HCT116 (cell line): ENCODE measurements at regions not wholly inside any gene's neighbourhood (a gene's known extent, or its start where the extent isn't known, plus 50 kb on each side); places are given as distances from the start of the nearest gene placed in this dataset.

Source experiments
- ATAC-seq: fragments of 200-7000 bp; cut with Tn5 transposase; 2 replicates; pipeline ENCODE4 v1.9.1; 2020; ENCODE audit warnings: mild to moderate bottlenecking, moderate library complexity
- BruUV-seq: library from RNA; stranded (reverse); fragments of 400-500 nt; replicated peaks from 2 replicates; lab custom pipeline; 2021; lab: Mats Ljungman, UMichigan
- CTCF ChIA-PET: fragments of 300-600 bp; sonication (Branson Sonifier 250); formaldehyde crosslinking; loops from one replicate; lab custom pipeline; 2021; ENCODE audit warnings: antibody characterized with exemption; lab: Charles Lee
- POLR2A ChIA-PET: fragments of 300-600, 350-600 bp; sonication (Branson Sonifier 250); formaldehyde crosslinking; loops from one replicate; lab custom pipeline; 2021; ENCODE audit warnings: antibody characterized with exemption; lab: Charles Lee
- RAD21 ChIA-PET, 2 experiments: fragments of 300-600 bp; sonication (Branson Sonifier 250); formaldehyde crosslinking; loops; one replicate each; lab custom pipeline; 2023; ENCODE audit warnings: low total read pairs in 2 of 2; ENCODE audit not compliant: uncharacterized antibody in 2 of 2, unreplicated experiment in 2 of 2, low non-redundant PET in 1 of 2; lab: Charles Lee
- DNase-seq: peaks from one replicate; pipeline ENCODE4 v3.0.0-alpha.2; 2010; ENCODE audit warnings: low read depth, low spot score
- H2AFZ ChIP-seq: fragments of 200-600 bp; shearing (Covaris generic), sonication (generic); 2 replicates; pipeline ENCODE4 v1.6.1; 2017; ENCODE audit warnings: low read depth, mixed run types, mixed read lengths, antibody characterized with exemption, low read length; ENCODE audit not compliant: poor library complexity, severe bottlenecking
- H3K27ac ChIP-seq: 2 replicates; pipeline ENCODE4 v1.5.1; 2012; ENCODE audit warnings: low read depth, low read length
- H3K27me3 ChIP-seq: fragments of 200-600 bp; sonication (generic); 2 replicates; pipeline ENCODE4 v1.6.1; 2016; ENCODE audit warnings: mixed run types, low read length, mixed read lengths; ENCODE audit not compliant: insufficient read depth
- H3K36me3 ChIP-seq, 2 experiments: fragments of 200-500 bp in 1 of 2; fragments of 200-600 bp in 1 of 2; sonication (Bioruptor generic) in 1 of 2; sonication (generic) in 1 of 2; 2 replicates each; pipeline versions ENCODE4 v1.5.1 to v1.6.1; 2014 to 2016; ENCODE audit warnings: low read length in 2 of 2, inconsistent platforms in 1 of 2, mixed read lengths in 1 of 2, mixed run types in 1 of 2; ENCODE audit not compliant: insufficient read depth in 2 of 2, control insufficient read depth in 1 of 2
- H3K4me1 ChIP-seq, 2 experiments: fragments of 200-600 bp in 1 of 2; sonication (generic) in 1 of 2; 2 replicates each; pipeline versions ENCODE4 v1.5.1 to v1.6.1; 2012 to 2017; ENCODE audit warnings: low read length in 2 of 2, inconsistent platforms in 1 of 2, mild to moderate bottlenecking in 1 of 2, mixed read lengths in 1 of 2, mixed run types in 1 of 2, moderate library complexity in 1 of 2; ENCODE audit not compliant: insufficient read depth in 2 of 2, control insufficient read depth in 1 of 2
- H3K4me2 ChIP-seq: fragments of 200-600 bp; sonication (generic); 2 replicates; pipeline ENCODE4 v1.6.1; 2017; ENCODE audit warnings: mixed run types, low read length, mixed read lengths
- H3K4me3 ChIP-seq, 2 experiments: fragments of 200-600 bp in 1 of 2; sonication (generic) in 1 of 2; replicated peaks in 1 of 2; 2 replicates each; pipeline ENCODE4 v1.5.1; 2011 to 2016; ENCODE audit warnings: low read length in 2 of 2, control low read depth in 1 of 2, low read depth in 1 of 2, mild to moderate bottlenecking in 1 of 2, mixed read lengths in 1 of 2, mixed run types in 1 of 2
- H3K79me2 ChIP-seq: fragments of 200-600 bp; sonication (generic); 2 replicates; pipeline ENCODE4 v1.6.1; 2017; ENCODE audit warnings: mild to moderate bottlenecking, mixed run types, low read length, moderate library complexity, mixed read lengths; ENCODE audit not compliant: insufficient read depth
- H3K9ac ChIP-seq: fragments of 200-600 bp; sonication (generic); 2 replicates; pipeline ENCODE4 v1.6.1; 2016; ENCODE audit warnings: low read length, mixed read lengths
- H3K9me2 ChIP-seq: fragments of 200-600 bp; sonication (generic), shearing (Covaris generic); 2 replicates; pipeline ENCODE4 v1.6.1; 2017; ENCODE audit warnings: mixed run types, mild to moderate bottlenecking, moderate library complexity; ENCODE audit not compliant: insufficient read depth
- H3K9me3 ChIP-seq, 2 experiments: fragments of 200-500 bp in 1 of 2; fragments of 200-600 bp in 1 of 2; sonication (Bioruptor generic) in 1 of 2; sonication (generic) in 1 of 2; 2 replicates each; pipeline ENCODE4 v1.6.1; 2014 to 2017; ENCODE audit warnings: low read length in 2 of 2, mixed read lengths in 2 of 2, inconsistent platforms in 1 of 2, low read depth in 1 of 2, mild to moderate bottlenecking in 1 of 2, mixed run types in 1 of 2, moderate library complexity in 1 of 2; ENCODE audit not compliant: control insufficient read depth in 1 of 2, insufficient read depth in 1 of 2
- H4K20me1 ChIP-seq: fragments of 200-600 bp; sonication (generic), shearing (Covaris generic); 2 replicates; pipeline ENCODE4 v1.6.1; 2017; ENCODE audit warnings: mixed run types, mild to moderate bottlenecking, moderate library complexity; ENCODE audit not compliant: insufficient read depth
- ELF1 ChIP-seq: IDR thresholded peaks from 2 replicates; pipeline ENCODE4 v1.6.1; 2012; ENCODE audit warnings: low read depth, borderline replicate concordance
- JUND ChIP-seq: IDR thresholded peaks from 2 replicates; pipeline ENCODE4 v1.6.1; 2012
- RAD21 ChIP-seq: IDR thresholded peaks from 2 replicates; pipeline ENCODE4 v1.6.1; 2012; ENCODE audit warnings: low read depth, mild to moderate bottlenecking
- SIN3A ChIP-seq: IDR thresholded peaks from 2 replicates; pipeline ENCODE4 v1.6.1; 2012; ENCODE audit warnings: low read depth
- SP1 ChIP-seq: IDR thresholded peaks from 2 replicates; pipeline ENCODE4 v1.6.1; 2012; ENCODE audit warnings: low read depth
- YY1 ChIP-seq: IDR thresholded peaks from 2 replicates; pipeline ENCODE4 v1.6.1; 2011; ENCODE audit warnings: low read length, low read depth, moderate library complexity, mild to moderate bottlenecking; ENCODE audit not compliant: insufficient replicate concordance; ENCODE audit errors: extremely low read depth
- ZNF274 ChIP-seq: fragments of 200-500 bp; sonication (Bioruptor generic); IDR thresholded peaks from 2 replicates; pipeline ENCODE4 v1.6.1; 2014; ENCODE audit warnings: mild to moderate bottlenecking, low read depth, low read length, inconsistent platforms
- intact Hi-C: fragments of 100-400 bp; cut with micrococcal nuclease; formaldehyde crosslinking; loops from 2 replicates; pipeline ENCODE4 v1.10.0; 2022
- TF ChIP-seq, protein P1 (sequence below): IDR thresholded peaks from 2 replicates; pipeline ENCODE4 v1.6.1; 2012; ENCODE audit warnings: low read depth

DNA sequence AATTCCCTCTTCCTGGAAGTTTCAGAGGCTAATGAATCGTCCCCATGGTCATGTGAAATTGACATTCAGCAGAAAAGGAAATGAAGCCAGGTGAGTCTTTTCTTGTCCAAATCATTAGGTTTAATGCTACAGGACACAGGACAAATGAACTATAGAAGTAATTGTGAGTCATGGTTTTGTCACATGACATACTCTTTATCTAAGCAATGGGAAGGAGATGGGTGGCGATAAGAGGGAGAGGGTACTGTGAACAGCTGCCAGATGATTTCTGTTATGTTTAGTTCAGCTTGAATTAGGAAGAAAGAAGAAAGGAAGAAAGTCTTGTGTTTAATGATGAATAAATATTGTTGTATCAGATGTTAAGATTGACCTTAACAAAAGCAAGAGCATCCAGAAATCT, 515.4 kb upstream of the ZNF717 start:
- intact Hi-C loops: no loop called here
- no TSS peak for BruUV-seq
- H3K9me2 ChIP-seq: no peaks in the 10 kb centered on the region
- ATAC-seq: no peak
- H3K4me3 ChIP-seq: no peak overlapping the region
- H3K4me2 ChIP-seq: no peak overlapping the region
- no peaks in the 10 kb centered on the region for H3K4me1 ChIP-seq
- TF ChIP-seq JUND: no peak
- no peak for TF ChIP-seq SP1
- TF ChIP-seq YY1: no peak
- no peak for TF ChIP-seq ELF1
- TF ChIP-seq, protein P1, sequence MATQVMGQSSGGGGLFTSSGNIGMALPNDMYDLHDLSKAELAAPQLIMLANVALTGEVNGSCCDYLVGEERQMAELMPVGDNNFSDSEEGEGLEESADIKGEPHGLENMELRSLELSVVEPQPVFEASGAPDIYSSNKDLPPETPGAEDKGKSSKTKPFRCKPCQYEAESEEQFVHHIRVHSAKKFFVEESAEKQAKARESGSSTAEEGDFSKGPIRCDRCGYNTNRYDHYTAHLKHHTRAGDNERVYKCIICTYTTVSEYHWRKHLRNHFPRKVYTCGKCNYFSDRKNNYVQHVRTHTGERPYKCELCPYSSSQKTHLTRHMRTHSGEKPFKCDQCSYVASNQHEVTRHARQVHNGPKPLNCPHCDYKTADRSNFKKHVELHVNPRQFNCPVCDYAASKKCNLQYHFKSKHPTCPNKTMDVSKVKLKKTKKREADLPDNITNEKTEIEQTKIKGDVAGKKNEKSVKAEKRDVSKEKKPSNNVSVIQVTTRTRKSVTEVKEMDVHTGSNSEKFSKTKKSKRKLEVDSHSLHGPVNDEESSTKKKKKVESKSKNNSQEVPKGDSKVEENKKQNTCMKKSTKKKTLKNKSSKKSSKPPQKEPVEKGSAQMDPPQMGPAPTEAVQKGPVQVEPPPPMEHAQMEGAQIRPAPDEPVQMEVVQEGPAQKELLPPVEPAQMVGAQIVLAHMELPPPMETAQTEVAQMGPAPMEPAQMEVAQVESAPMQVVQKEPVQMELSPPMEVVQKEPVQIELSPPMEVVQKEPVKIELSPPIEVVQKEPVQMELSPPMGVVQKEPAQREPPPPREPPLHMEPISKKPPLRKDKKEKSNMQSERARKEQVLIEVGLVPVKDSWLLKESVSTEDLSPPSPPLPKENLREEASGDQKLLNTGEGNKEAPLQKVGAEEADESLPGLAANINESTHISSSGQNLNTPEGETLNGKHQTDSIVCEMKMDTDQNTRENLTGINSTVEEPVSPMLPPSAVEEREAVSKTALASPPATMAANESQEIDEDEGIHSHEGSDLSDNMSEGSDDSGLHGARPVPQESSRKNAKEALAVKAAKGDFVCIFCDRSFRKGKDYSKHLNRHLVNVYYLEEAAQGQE: no peak
- TF ChIP-seq ZNF274: no peak
- no peak for TF ChIP-seq SIN3A
- TF ChIP-seq RAD21: no peak
- H3K9me3 ChIP-seq: peaks cover 12 to 23% of the 10 kb centered on the region in 2 experiments; a peak in 2 of 4 replicates
- ChIA-PET RAD21 (no interaction called here), CTCF (no interaction called here), POLR2A (no interaction called here)
- H4K20me1 ChIP-seq: no peaks in the 10 kb centered on the region
- H3K79me2 ChIP-seq: no peaks in the 10 kb centered on the region
- DNase-seq: no peak
- no peak overlapping the region for H3K27ac ChIP-seq
- no peak overlapping the region for H2AFZ ChIP-seq
- H3K9ac ChIP-seq: no peak overlapping the region
- no peaks in the 10 kb centered on the region for H3K27me3 ChIP-seq
- no peaks in the 10 kb centered on the region for H3K36me3 ChIP-seq
